Parathyroid adenoma (tissue), 2 donors: ENCODE measurements at regions not wholly inside any gene's neighbourhood (a gene's known extent, or its start where the extent isn't known, plus 50 kb on each side); places are given as distances from the start of the nearest gene placed in this dataset.

ENCODE experiments used
- H2AFZ ChIP-seq: fragments of 300-600 bp; sonication (generic); one replicate; pipeline ENCODE4 v1.7.0; 2017; ENCODE audit warnings: antibody characterized with exemption, mild to moderate bottlenecking
- H3K27ac ChIP-seq: fragments of 300-600 bp; sonication (generic); one replicate; pipeline ENCODE4 v1.7.0; 2017
- H3K27me3 ChIP-seq: fragments of 300-600 bp; sonication (generic); one replicate; pipeline ENCODE4 v1.7.0; 2017; ENCODE audit warnings: low read length; ENCODE audit not compliant: control insufficient read depth, insufficient read depth
- H3K36me3 ChIP-seq: fragments of 300-600 bp; sonication (generic); one replicate; pipeline ENCODE4 v1.7.0; 2017; ENCODE audit warnings: low read length; ENCODE audit not compliant: control insufficient read depth, insufficient read depth
- H3K4me1 ChIP-seq: fragments of 300-600 bp; sonication (generic); one replicate; pipeline ENCODE4 v1.7.0; 2017; ENCODE audit warnings: control low read depth
- H3K4me2 ChIP-seq: fragments of 300-600 bp; sonication (generic); one replicate; pipeline ENCODE4 v1.7.0; 2017; ENCODE audit warnings: low read length
- H3K4me3 ChIP-seq: fragments of 300-600 bp; sonication (generic); one replicate; pipeline ENCODE4 v1.7.0; 2017; ENCODE audit warnings: low read depth, low read length
- H3K79me2 ChIP-seq: fragments of 300-600 bp; sonication (generic); one replicate; pipeline ENCODE4 v1.7.0; 2017; ENCODE audit warnings: control low read depth
- H3K9ac ChIP-seq: fragments of 300-600 bp; sonication (generic); one replicate; pipeline ENCODE4 v1.7.0; 2017; ENCODE audit warnings: mild to moderate bottlenecking
- H3K9me3 ChIP-seq: fragments of 300-600 bp; sonication (generic); one replicate; pipeline ENCODE4 v1.7.0; 2017; ENCODE audit warnings: low read length; ENCODE audit not compliant: control insufficient read depth
- TF ChIP-seq, protein P1 (sequence below): fragments of 300-600 bp; sonication (generic); IDR thresholded peaks from one replicate; pipeline ENCODE4 v1.7.0; 2017; ENCODE audit warnings: antibody characterized with exemption, mild to moderate bottlenecking
- donor health status: primary hyperparathyroidism.

- no peaks in the 10 kb centered on the region for H3K79me2 ChIP-seq
Observed at GRCh38 chr16:6835941-6836340, 496.7 kb upstream of the RBFOX1 start.

GRCh38 chr16:6835516-6835915, 497.1 kb upstream of the RBFOX1 start:
- H3K4me2 ChIP-seq: no peak overlapping the region
- H3K27me3 ChIP-seq: no peaks in the 10 kb centered on the region
- no peaks in the 10 kb centered on the region for H3K79me2 ChIP-seq
- H3K27ac ChIP-seq: no peak overlapping the region
- H3K9me3 ChIP-seq: no peaks in the 10 kb centered on the region
- no peak overlapping the region for H3K9ac ChIP-seq
- H2AFZ ChIP-seq: no peak overlapping the region
- no peaks in the 10 kb centered on the region for H3K36me3 ChIP-seq
- H3K4me1 ChIP-seq: no peaks in the 10 kb centered on the region
- H3K4me3 ChIP-seq: no peak overlapping the region
- TF ChIP-seq, protein P1, sequence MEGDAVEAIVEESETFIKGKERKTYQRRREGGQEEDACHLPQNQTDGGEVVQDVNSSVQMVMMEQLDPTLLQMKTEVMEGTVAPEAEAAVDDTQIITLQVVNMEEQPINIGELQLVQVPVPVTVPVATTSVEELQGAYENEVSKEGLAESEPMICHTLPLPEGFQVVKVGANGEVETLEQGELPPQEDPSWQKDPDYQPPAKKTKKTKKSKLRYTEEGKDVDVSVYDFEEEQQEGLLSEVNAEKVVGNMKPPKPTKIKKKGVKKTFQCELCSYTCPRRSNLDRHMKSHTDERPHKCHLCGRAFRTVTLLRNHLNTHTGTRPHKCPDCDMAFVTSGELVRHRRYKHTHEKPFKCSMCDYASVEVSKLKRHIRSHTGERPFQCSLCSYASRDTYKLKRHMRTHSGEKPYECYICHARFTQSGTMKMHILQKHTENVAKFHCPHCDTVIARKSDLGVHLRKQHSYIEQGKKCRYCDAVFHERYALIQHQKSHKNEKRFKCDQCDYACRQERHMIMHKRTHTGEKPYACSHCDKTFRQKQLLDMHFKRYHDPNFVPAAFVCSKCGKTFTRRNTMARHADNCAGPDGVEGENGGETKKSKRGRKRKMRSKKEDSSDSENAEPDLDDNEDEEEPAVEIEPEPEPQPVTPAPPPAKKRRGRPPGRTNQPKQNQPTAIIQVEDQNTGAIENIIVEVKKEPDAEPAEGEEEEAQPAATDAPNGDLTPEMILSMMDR: no peak

More at GRCh38 chr16:6835941-6836340, 496.7 kb upstream of the RBFOX1 start:
- H2AFZ ChIP-seq: no peak overlapping the region
- no peak overlapping the region for H3K4me2 ChIP-seq
- no peaks in the 10 kb centered on the region for H3K9me3 ChIP-seq
- H3K4me3 ChIP-seq: no peak overlapping the region
- H3K27me3 ChIP-seq: no peaks in the 10 kb centered on the region
- TF ChIP-seq, protein P1: no peak
- no peaks in the 10 kb centered on the region for H3K4me1 ChIP-seq
- no peaks in the 10 kb centered on the region for H3K36me3 ChIP-seq
- no peak overlapping the region for H3K9ac ChIP-seq
- no peak overlapping the region for H3K27ac ChIP-seq

GRCh38 chr16:6828690-6829089, 504.0 kb upstream of the RBFOX1 start:
- Histone ChIP-seq H3K4me2 (no peak overlapping the region), H3K9ac (no peak overlapping the region), H3K36me3 (no peaks in the 10 kb centered on the region), H3K4me1 (no peaks in the 10 kb centered on the region), H3K9me3 (no peaks in the 10 kb centered on the region), H2AFZ (no peak overlapping the region), H3K4me3 (no peak overlapping the region), H3K27me3 (no peaks in the 10 kb centered on the region), H3K27ac (no peak overlapping the region), H3K79me2 (no peaks in the 10 kb centered on the region)
- TF ChIP-seq, protein P1: no peak

- no peak overlapping the region for H3K4me3 ChIP-seq
- H3K36me3 ChIP-seq: no peaks in the 10 kb centered on the region
- TF ChIP-seq, protein P1: no peak
- H3K27ac ChIP-seq: no peak overlapping the region
- no peaks in the 10 kb centered on the region for H3K79me2 ChIP-seq
- H2AFZ ChIP-seq: no peak overlapping the region
- H3K9me3 ChIP-seq: no peaks in the 10 kb centered on the region
- H3K27me3 ChIP-seq: no peaks in the 10 kb centered on the region
- no peak overlapping the region for H3K4me2 ChIP-seq
- H3K4me1 ChIP-seq: no peaks in the 10 kb centered on the region
- no peak overlapping the region for H3K9ac ChIP-seq
Observed at GRCh38 chr16:6827931-6828330, 504.7 kb upstream of the RBFOX1 start.

GRCh38 chr16:6827267-6827666, 505.4 kb upstream of the RBFOX1 start:
- no peaks in the 10 kb centered on the region for H3K4me1 ChIP-seq
- H2AFZ ChIP-seq: no peak overlapping the region
- H3K27me3 ChIP-seq: no peaks in the 10 kb centered on the region
- H3K4me2 ChIP-seq: no peak overlapping the region
- no peak overlapping the region for H3K27ac ChIP-seq
- H3K79me2 ChIP-seq: no peaks in the 10 kb centered on the region
- H3K9me3 ChIP-seq: no peaks in the 10 kb centered on the region
- H3K9ac ChIP-seq: no peak overlapping the region
- TF ChIP-seq, protein P1: no peak
- no peaks in the 10 kb centered on the region for H3K36me3 ChIP-seq
- H3K4me3 ChIP-seq: no peak overlapping the region
